HepG2 (cell line): ENCODE measurements at regions not wholly inside any gene's neighbourhood (a gene's known extent, or its start where the extent isn't known, plus 50 kb on each side); places are given as distances from the start of the nearest gene placed in this dataset.

Experiments used
- AGO1 ChIP-seq: fragments of 200-400 bp; formaldehyde crosslinking; IDR thresholded peaks from 2 replicates; pipeline ENCODE4 v1.6.1; 2017; ENCODE audit warnings: mild to moderate bottlenecking, low read depth, low read length, moderate library complexity; ENCODE audit not compliant: poor library complexity, severe bottlenecking
- ARID5B ChIP-seq: IDR thresholded peaks from 2 replicates; pipeline ENCODE4 v1.4.0; 2020; ENCODE audit warnings: mild to moderate bottlenecking, missing genetic modification reagents
- BRD4 ChIP-seq: sonication (generic); formaldehyde crosslinking; IDR thresholded peaks from 2 replicates; pipeline ENCODE4 v1.4.0; 2020; ENCODE audit warnings: missing genetic modification reagents
- DZIP1 ChIP-seq: sonication (generic); formaldehyde crosslinking; IDR thresholded peaks from 2 replicates; pipeline ENCODE4 v1.5.0; 2020; ENCODE audit warnings: mild to moderate bottlenecking, missing genetic modification reagents
- RARG ChIP-seq: sonication (generic); formaldehyde crosslinking; IDR thresholded peaks from 2 replicates; pipeline ENCODE4 v1.4.0; 2020; ENCODE audit warnings: low read depth, mild to moderate bottlenecking, missing genetic modification reagents
- SIX4 ChIP-seq: sonication (generic); formaldehyde crosslinking; IDR thresholded peaks from 2 replicates; pipeline ENCODE4 v1.4.0; 2020; ENCODE audit warnings: missing genetic modification reagents
- SMAD3 ChIP-seq: sonication (generic); formaldehyde crosslinking; IDR thresholded peaks from 2 replicates; pipeline ENCODE4 v1.4.0; 2020; ENCODE audit warnings: missing genetic modification reagents
- ZBTB2 ChIP-seq: sonication (generic); formaldehyde crosslinking; IDR thresholded peaks from 2 replicates; pipeline ENCODE4 v1.8.0; 2022; ENCODE audit warnings: low read depth, missing genetic modification reagents
- ZNF33A ChIP-seq: sonication (generic); formaldehyde crosslinking; IDR thresholded peaks from 2 replicates; pipeline ENCODE4 v1.5.1; 2020; ENCODE audit warnings: missing genetic modification reagents, mild to moderate bottlenecking, moderate library complexity, borderline replicate concordance
- ZNF75D ChIP-seq: sonication (generic); formaldehyde crosslinking; IDR thresholded peaks from 2 replicates; pipeline ENCODE4 v1.8.1; 2023; ENCODE audit warnings: missing genetic modification reagents, mild to moderate bottlenecking, borderline replicate concordance
- TF ChIP-seq, protein P1 (sequence below): sonication (generic); formaldehyde crosslinking; IDR thresholded peaks from 2 replicates; pipeline ENCODE4 v1.5.0; 2020; ENCODE audit warnings: mild to moderate bottlenecking, missing genetic modification reagents
- TF ChIP-seq, protein P2 (sequence below): sonication (generic); formaldehyde crosslinking; IDR thresholded peaks from 2 replicates; pipeline ENCODE4 v1.5.0; 2020; ENCODE audit warnings: missing genetic modification reagents
- TF ChIP-seq, protein P3 (sequence below): sonication (generic); formaldehyde crosslinking; IDR thresholded peaks from 2 replicates; pipeline ENCODE4 v1.5.1; 2020; ENCODE audit warnings: missing genetic modification reagents, mild to moderate bottlenecking, borderline replicate concordance
- TF ChIP-seq, protein P4 (sequence below): IDR thresholded peaks from 2 replicates; pipeline ENCODE4 v1.6.1; 2016; ENCODE audit warnings: low read depth

DNA sequence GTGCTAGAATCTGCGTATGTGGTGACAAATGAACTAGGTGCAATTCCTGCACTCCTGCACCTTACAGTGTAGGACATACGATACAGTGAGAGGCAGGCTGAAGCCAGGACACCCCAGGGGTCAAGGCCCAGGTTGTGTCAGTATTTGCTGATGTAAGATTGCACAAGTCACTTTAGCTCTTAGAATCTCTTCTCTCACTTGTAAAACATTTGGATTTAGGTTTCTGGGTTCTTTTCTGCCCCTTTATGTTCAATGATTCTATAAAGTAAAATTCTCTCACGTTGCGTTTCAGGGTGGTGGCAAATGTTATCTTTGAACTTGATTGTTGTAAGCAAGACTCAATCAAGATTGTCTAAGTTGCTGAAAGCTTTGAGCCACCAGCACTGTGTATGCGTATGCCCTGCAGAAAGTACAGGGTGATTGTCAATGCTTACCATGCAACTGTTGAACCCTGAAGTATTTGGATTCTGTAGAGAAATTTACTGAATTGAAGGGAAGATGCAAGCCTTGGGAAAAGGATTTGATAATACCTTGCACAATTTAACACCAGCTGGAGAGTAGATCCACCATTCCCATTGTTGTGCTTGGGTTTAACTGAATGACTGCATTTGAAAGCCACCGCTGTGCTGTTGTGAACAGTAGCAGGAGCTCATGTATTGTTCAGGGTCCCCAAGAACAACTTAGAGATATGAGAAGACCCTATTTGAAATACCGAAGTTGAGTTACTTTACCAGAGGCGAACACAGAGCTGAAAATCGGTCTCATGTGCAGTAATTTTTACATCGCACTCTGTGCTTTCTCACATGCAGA is 106.1 kb upstream of the CITED2 start (continued):
- TF ChIP-seq ZNF75D (no peak), AGO1 (no peak), RARG (CRISPR knock-in tag) (no peak), ARID5B (CRISPR knock-in tag) (peak; percentile 99), SIX4 (CRISPR knock-in tag) (peak; percentile 94), ZBTB2 (CRISPR knock-in tag) (no peak), ZNF33A (no peak), DZIP1 (no peak), SMAD3 (CRISPR knock-in tag) (peak; percentile 85), BRD4 (CRISPR knock-in tag) (no peak; the same call in 1 of the 2 replicates)
- TF ChIP-seq, protein P1, sequence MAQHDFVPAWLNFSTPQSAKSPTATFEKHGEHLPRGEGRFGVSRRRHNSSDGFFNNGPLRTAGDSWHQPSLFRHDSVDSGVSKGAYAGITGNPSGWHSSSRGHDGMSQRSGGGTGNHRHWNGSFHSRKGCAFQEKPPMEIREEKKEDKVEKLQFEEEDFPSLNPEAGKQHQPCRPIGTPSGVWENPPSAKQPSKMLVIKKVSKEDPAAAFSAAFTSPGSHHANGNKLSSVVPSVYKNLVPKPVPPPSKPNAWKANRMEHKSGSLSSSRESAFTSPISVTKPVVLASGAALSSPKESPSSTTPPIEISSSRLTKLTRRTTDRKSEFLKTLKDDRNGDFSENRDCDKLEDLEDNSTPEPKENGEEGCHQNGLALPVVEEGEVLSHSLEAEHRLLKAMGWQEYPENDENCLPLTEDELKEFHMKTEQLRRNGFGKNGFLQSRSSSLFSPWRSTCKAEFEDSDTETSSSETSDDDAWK = no peak
- TF ChIP-seq, protein P2, sequence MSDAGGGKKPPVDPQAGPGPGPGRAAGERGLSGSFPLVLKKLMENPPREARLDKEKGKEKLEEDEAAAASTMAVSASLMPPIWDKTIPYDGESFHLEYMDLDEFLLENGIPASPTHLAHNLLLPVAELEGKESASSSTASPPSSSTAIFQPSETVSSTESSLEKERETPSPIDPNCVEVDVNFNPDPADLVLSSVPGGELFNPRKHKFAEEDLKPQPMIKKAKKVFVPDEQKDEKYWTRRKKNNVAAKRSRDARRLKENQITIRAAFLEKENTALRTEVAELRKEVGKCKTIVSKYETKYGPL (CRISPR knock-in tag) = no peak
- TF ChIP-seq, protein P3, sequence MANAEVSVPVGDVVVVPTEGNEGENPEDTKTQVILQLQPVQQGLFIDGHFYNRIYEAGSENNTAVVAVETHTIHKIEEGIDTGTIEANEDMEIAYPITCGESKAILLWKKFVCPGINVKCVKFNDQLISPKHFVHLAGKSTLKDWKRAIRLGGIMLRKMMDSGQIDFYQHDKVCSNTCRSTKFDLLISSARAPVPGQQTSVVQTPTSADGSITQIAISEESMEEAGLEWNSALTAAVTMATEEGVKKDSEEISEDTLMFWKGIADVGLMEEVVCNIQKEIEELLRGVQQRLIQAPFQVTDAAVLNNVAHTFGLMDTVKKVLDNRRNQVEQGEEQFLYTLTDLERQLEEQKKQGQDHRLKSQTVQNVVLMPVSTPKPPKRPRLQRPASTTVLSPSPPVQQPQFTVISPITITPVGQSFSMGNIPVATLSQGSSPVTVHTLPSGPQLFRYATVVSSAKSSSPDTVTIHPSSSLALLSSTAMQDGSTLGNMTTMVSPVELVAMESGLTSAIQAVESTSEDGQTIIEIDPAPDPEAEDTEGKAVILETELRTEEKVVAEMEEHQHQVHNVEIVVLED (CRISPR knock-in tag) = no peak
- TF ChIP-seq, protein P4, sequence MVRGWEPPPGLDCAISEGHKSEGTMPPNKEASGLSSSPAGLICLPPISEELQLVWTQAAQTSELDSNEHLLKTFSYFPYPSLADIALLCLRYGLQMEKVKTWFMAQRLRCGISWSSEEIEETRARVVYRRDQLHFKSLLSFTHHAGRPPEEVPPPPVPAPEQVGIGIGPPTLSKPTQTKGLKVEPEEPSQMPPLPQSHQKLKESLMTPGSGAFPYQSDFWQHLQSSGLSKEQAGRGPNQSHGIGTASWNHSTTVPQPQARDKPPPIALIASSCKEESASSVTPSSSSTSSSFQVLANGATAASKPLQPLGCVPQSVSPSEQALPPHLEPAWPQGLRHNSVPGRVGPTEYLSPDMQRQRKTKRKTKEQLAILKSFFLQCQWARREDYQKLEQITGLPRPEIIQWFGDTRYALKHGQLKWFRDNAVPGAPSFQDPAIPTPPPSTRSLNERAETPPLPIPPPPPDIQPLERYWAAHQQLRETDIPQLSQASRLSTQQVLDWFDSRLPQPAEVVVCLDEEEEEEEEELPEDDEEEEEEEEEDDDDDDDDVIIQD = peak; percentile 95
